Loucy (cell line): ENCODE measurements at regions not wholly inside any gene's neighbourhood (a gene's known extent, or its start where the extent isn't known, plus 50 kb on each side); places are given as distances from the start of the nearest gene placed in this dataset.

ENCODE experiments used
- H2AFZ ChIP-seq: fragments of 200-600 bp; sonication (generic); 2 replicates; pipeline ENCODE4 v1.6.0; 2016; ENCODE audit warnings: antibody characterized with exemption, mild to moderate bottlenecking, low read length, moderate library complexity
- H3F3A ChIP-seq: fragments of 200-600 bp; 2 replicates; pipeline ENCODE4 v1.6.0; 2016; ENCODE audit warnings: antibody characterized with exemption, low read depth, mild to moderate bottlenecking
- H3K27me3 ChIP-seq: fragments of 200-600 bp; sonication (generic); 2 replicates; pipeline ENCODE4 v1.6.1; 2014; ENCODE audit warnings: low read length, mild to moderate bottlenecking; ENCODE audit not compliant: insufficient read depth, poor library complexity, severe bottlenecking
- H3K36me3 ChIP-seq: fragments of 200-600 bp; sonication (generic); 2 replicates; pipeline ENCODE4 v1.6.1; 2016; ENCODE audit warnings: low read length; ENCODE audit not compliant: insufficient read depth
- H3K4me1 ChIP-seq: fragments of 200-600 bp; sonication (generic); 2 replicates; pipeline ENCODE4 v1.5.1; 2014; ENCODE audit warnings: low read length, mild to moderate bottlenecking; ENCODE audit not compliant: insufficient read depth, poor library complexity, severe bottlenecking
- H3K4me2 ChIP-seq: fragments of 200-600 bp; sonication (generic); 2 replicates; pipeline ENCODE4 v1.6.0; 2014; ENCODE audit warnings: antibody characterized with exemption, low read length, low read depth, mild to moderate bottlenecking; ENCODE audit not compliant: poor library complexity, severe bottlenecking
- H3K4me3 ChIP-seq: fragments of 200-600 bp; sonication (generic); 2 replicates; pipeline ENCODE4 v1.5.1; 2014; ENCODE audit warnings: low read length, mild to moderate bottlenecking, mixed read lengths; ENCODE audit not compliant: poor library complexity, severe bottlenecking
- H3K79me2 ChIP-seq: fragments of 200-600 bp; sonication (generic); 2 replicates; pipeline ENCODE4 v1.6.1; 2014; ENCODE audit warnings: low read length; ENCODE audit not compliant: insufficient read depth
- H3K9ac ChIP-seq: fragments of 200-600 bp; sonication (generic); 2 replicates; pipeline ENCODE4 v1.6.0; 2014; ENCODE audit warnings: mild to moderate bottlenecking, low read depth, low read length, moderate library complexity; ENCODE audit not compliant: poor library complexity, severe bottlenecking
- H3K9me2 ChIP-seq: fragments of 200-600 bp; sonication (generic); replicated peaks from 2 replicates; pipeline ENCODE4 v1.6.1; 2016; ENCODE audit warnings: low read depth, low read length, mixed read lengths
- H3K9me3 ChIP-seq: fragments of 200-600 bp; sonication (generic); 2 replicates; pipeline ENCODE4 v1.6.1; 2014; ENCODE audit warnings: mild to moderate bottlenecking, antibody characterized with exemption, low read length, low read depth; ENCODE audit not compliant: insufficient read depth
- H4K20me1 ChIP-seq: fragments of 200-600 bp; sonication (generic); 2 replicates; pipeline ENCODE4 v1.6.0; 2014; ENCODE audit warnings: antibody characterized with exemption, low read length, mild to moderate bottlenecking; ENCODE audit not compliant: insufficient read depth, poor library complexity, severe bottlenecking
- CTCF ChIP-seq: fragments of 200-600 bp; sonication (generic); conservative IDR thresholded peaks from 2 replicates; pipeline ENCODE4 v1.5.1; 2014; ENCODE audit warnings: mild to moderate bottlenecking, antibody characterized with exemption, low read length
- EZH2phosphoT487 ChIP-seq: fragments of 200-600 bp; IDR thresholded peaks from 2 replicates; pipeline ENCODE4 v1.6.1; 2018; ENCODE audit warnings: antibody characterized with exemption, mild to moderate bottlenecking, moderate library complexity, borderline replicate concordance

- H3K9me3 ChIP-seq = no peaks in the 10 kb centered on the region
- no peaks in the 10 kb centered on the region for H3F3A ChIP-seq
- no peaks in the 10 kb centered on the region for H4K20me1 ChIP-seq
- H3K4me3 ChIP-seq = no peak overlapping the region
- no peak for TF ChIP-seq CTCF
- no peak for TF ChIP-seq EZH2phosphoT487
- H3K9me2 ChIP-seq = no peaks in the 10 kb centered on the region
- H3K36me3 ChIP-seq = no peaks in the 10 kb centered on the region
- no peaks in the 10 kb centered on the region for H3K27me3 ChIP-seq
- H3K79me2 ChIP-seq = no peaks in the 10 kb centered on the region
- H3K9ac ChIP-seq = no peak overlapping the region
- peaks cover 21% of the 10 kb centered on the region for H3K4me1 ChIP-seq
- H3K4me2 ChIP-seq = no peak overlapping the region
- no peak overlapping the region for H2AFZ ChIP-seq
These were observed 1022.5 kb downstream of the BCL11B start for GRCh38 chr14:98249476-98249875.

GRCh38 chr14:98252820-98253219 is 1019.2 kb downstream of the BCL11B start:
- Histone ChIP-seq H3K4me3 (no peak overlapping the region), H3K36me3 (no peaks in the 10 kb centered on the region), H3K4me1 (peaks cover 13% of the 10 kb centered on the region), H3K4me2 (no peak overlapping the region), H3K79me2 (no peaks in the 10 kb centered on the region), H2AFZ (no peak overlapping the region), H3F3A (no peaks in the 10 kb centered on the region), H3K27me3 (no peaks in the 10 kb centered on the region), H3K9me3 (no peaks in the 10 kb centered on the region), H3K9ac (no peak overlapping the region), H3K9me2 (no peaks in the 10 kb centered on the region), H4K20me1 (no peaks in the 10 kb centered on the region)
- TF ChIP-seq CTCF (no peak), EZH2phosphoT487 (no peak)

GRCh38 chr14:98259881-98260280 is 1012.1 kb downstream of the BCL11B start:
- no peaks in the 10 kb centered on the region for H3K36me3 ChIP-seq
- H3K4me2 ChIP-seq = no peak overlapping the region
- no peaks in the 10 kb centered on the region for H3K27me3 ChIP-seq
- H3F3A ChIP-seq = no peaks in the 10 kb centered on the region
- H3K9ac ChIP-seq = no peak overlapping the region
- H3K4me1 ChIP-seq = peaks cover 6% of the 10 kb centered on the region
- H3K9me2 ChIP-seq = no peaks in the 10 kb centered on the region
- no peaks in the 10 kb centered on the region for H4K20me1 ChIP-seq
- no peak overlapping the region for H2AFZ ChIP-seq
- TF ChIP-seq EZH2phosphoT487 = no peak
- no peak for TF ChIP-seq CTCF
- no peaks in the 10 kb centered on the region for H3K79me2 ChIP-seq
- H3K4me3 ChIP-seq = no peak overlapping the region
- H3K9me3 ChIP-seq = no peaks in the 10 kb centered on the region
